Bronchial epithelial cell (primary cell): ENCODE measurements at regions not wholly inside any gene's neighbourhood (a gene's known extent, or its start where the extent isn't known, plus 50 kb on each side); places are given as distances from the start of the nearest gene placed in this dataset.

Experiments used
- DNase-seq: peaks from one replicate; pipeline ENCODE4 v3.0.0-alpha.2; 2010; ENCODE audit warnings: low read depth
- FAIRE-seq: peaks from 2 replicates; lab custom pipeline; 2011; peaks lifted over from hg19 to GRCh38; lab: Jason Lieb, UNC
- H3K27me3 ChIP-seq: 2 replicates; pipeline ENCODE4 v1.5.1; 2011; ENCODE audit warnings: low read length; ENCODE audit not compliant: control insufficient read depth, insufficient read depth
- H3K36me3 ChIP-seq: 2 replicates; pipeline ENCODE4 v1.5.1; 2011; ENCODE audit warnings: low read length; ENCODE audit not compliant: control insufficient read depth, insufficient read depth
- H3K4me3 ChIP-seq: 2 replicates; pipeline ENCODE4 v1.5.1; 2011; ENCODE audit warnings: mild to moderate bottlenecking, low read depth, low read length, control low read depth
- TF ChIP-seq, protein P1 (sequence below): IDR thresholded peaks from 2 replicates; pipeline ENCODE4 v1.5.1; 2011; ENCODE audit warnings: mild to moderate bottlenecking, moderate library complexity, low read length, control low read depth, inconsistent platforms; ENCODE audit not compliant: insufficient read depth, severe bottlenecking

DNA sequence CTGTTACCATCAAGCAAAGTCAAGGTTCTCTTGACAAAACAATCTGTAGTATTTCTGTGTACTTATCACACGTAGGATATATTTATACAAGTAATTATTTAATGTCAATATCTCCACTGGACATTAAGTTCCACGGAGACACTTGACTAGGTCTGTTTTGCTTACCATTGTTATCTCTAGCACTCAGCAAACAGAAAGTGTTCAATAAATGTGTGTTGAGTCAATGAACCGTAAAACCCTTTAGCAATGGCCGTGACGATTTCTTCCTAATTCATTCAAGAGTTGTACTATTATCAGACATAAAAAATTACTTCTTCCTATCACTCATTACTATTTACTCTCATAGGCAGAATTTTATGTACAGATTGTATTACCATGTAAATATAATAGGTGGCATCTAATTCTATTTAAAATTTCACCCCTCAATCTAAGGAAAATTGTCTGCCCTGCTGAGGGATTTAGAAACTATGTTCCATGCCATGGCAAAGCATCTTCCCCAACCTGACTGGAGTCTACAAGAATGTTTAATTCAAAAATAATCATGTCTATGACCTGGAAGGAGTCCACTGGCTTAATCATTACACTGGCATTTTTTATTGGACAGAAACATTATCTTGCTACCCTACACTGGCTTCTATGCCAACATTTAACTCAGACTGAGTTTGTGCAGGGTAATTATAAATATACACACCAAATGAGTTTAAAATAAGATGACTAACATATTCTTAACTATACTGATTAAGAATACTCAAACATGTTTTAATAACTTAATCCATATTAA is 301.9 kb downstream of the ZEB2 start:
- TF ChIP-seq, protein P1, sequence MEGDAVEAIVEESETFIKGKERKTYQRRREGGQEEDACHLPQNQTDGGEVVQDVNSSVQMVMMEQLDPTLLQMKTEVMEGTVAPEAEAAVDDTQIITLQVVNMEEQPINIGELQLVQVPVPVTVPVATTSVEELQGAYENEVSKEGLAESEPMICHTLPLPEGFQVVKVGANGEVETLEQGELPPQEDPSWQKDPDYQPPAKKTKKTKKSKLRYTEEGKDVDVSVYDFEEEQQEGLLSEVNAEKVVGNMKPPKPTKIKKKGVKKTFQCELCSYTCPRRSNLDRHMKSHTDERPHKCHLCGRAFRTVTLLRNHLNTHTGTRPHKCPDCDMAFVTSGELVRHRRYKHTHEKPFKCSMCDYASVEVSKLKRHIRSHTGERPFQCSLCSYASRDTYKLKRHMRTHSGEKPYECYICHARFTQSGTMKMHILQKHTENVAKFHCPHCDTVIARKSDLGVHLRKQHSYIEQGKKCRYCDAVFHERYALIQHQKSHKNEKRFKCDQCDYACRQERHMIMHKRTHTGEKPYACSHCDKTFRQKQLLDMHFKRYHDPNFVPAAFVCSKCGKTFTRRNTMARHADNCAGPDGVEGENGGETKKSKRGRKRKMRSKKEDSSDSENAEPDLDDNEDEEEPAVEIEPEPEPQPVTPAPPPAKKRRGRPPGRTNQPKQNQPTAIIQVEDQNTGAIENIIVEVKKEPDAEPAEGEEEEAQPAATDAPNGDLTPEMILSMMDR = no peak
- Histone ChIP-seq H3K36me3 (no peaks in the 10 kb centered on the region), H3K4me3 (no peak overlapping the region), H3K27me3 (no peaks in the 10 kb centered on the region)
- no peak for FAIRE-seq
- DNase-seq = no peak

- DNase-seq (no peak), FAIRE-seq (no peak)
- TF ChIP-seq, protein P1 = no peak
- Histone ChIP-seq H3K27me3 (no peaks in the 10 kb centered on the region), H3K36me3 (no peaks in the 10 kb centered on the region), H3K4me3 (no peak overlapping the region)
Observed at GRCh38 chr2:144215701-144216675, 303.9 kb downstream of the ZEB2 start.

- FAIRE-seq = no peak
- H3K27me3 ChIP-seq = no peaks in the 10 kb centered on the region
- DNase-seq = no peak
- TF ChIP-seq, protein P1 = no peak
- no peak overlapping the region for H3K4me3 ChIP-seq
- H3K36me3 ChIP-seq = no peaks in the 10 kb centered on the region
Observed at GRCh38 chr2:144215207-144215606, 304.7 kb downstream of the ZEB2 start.

GRCh38 chr2:144213797-144214196 is 306.1 kb downstream of the ZEB2 start:
- no peaks in the 10 kb centered on the region for H3K27me3 ChIP-seq
- DNase-seq = no peak
- no peak overlapping the region for H3K4me3 ChIP-seq
- TF ChIP-seq, protein P1 = no peak
- no peaks in the 10 kb centered on the region for H3K36me3 ChIP-seq
- no peak for FAIRE-seq

- DNase-seq (no peak), FAIRE-seq (no peak)
- no peaks in the 10 kb centered on the region for H3K36me3 ChIP-seq
- H3K27me3 ChIP-seq = no peaks in the 10 kb centered on the region
- TF ChIP-seq, protein P1 = no peak
- no peak overlapping the region for H3K4me3 ChIP-seq
Observed at GRCh38 chr2:144211826-144212225, 308.1 kb downstream of the ZEB2 start.
